HCT116 (cell line): ENCODE measurements at regions not wholly inside any gene's neighbourhood (a gene's known extent, or its start where the extent isn't known, plus 50 kb on each side); places are given as distances from the start of the nearest gene placed in this dataset.

Experiments used
- CEBPB ChIP-seq: IDR thresholded peaks from 2 replicates; pipeline ENCODE4 v1.6.1; 2012; ENCODE audit warnings: low read depth
- EGR1 ChIP-seq: IDR thresholded peaks from 2 replicates; pipeline ENCODE4 v1.6.1; 2012; ENCODE audit warnings: low read depth
- EZH2 ChIP-seq: fragments of 200-600 bp; sonication (generic); IDR thresholded peaks from 2 replicates; pipeline ENCODE4 v1.6.1; 2017; ENCODE audit warnings: antibody characterized with exemption, mixed run types
- EZH2phosphoT487 ChIP-seq: fragments of 200-600 bp; IDR thresholded peaks from 2 replicates; pipeline ENCODE4 v1.6.1; 2018; ENCODE audit warnings: antibody characterized with exemption, borderline replicate concordance
- POLR2AphosphoS5 ChIP-seq: IDR thresholded peaks from 2 replicates; pipeline ENCODE4 v1.6.1; 2011; ENCODE audit warnings: mild to moderate bottlenecking, low read depth, low read length, moderate library complexity
- RAD21 ChIP-seq: IDR thresholded peaks from 2 replicates; pipeline ENCODE4 v1.6.1; 2012; ENCODE audit warnings: low read depth, mild to moderate bottlenecking
- SIN3A ChIP-seq: IDR thresholded peaks from 2 replicates; pipeline ENCODE4 v1.6.1; 2012; ENCODE audit warnings: low read depth
- SRF ChIP-seq: IDR thresholded peaks from 2 replicates; pipeline ENCODE4 v1.6.1; 2012; ENCODE audit warnings: low read depth
- YY1 ChIP-seq: IDR thresholded peaks from 2 replicates; pipeline ENCODE4 v1.6.1; 2011; ENCODE audit warnings: low read length, low read depth, moderate library complexity, mild to moderate bottlenecking; ENCODE audit not compliant: insufficient replicate concordance; ENCODE audit errors: extremely low read depth
- TF ChIP-seq, protein P1 (sequence below), 3 experiments: fragments of 200-600 bp in 1 of 3; sonication (generic) in 1 of 3; IDR thresholded peaks in 2 of 3; conservative IDR thresholded peaks in 1 of 3; 2 replicates each; pipeline ENCODE4 v1.5.1; 2012 to 2017; ENCODE audit warnings: low read depth in 2 of 3, low read length in 2 of 3, antibody characterized with exemption in 1 of 3, borderline replicate concordance in 1 of 3, control low read depth in 1 of 3, mild to moderate bottlenecking in 1 of 3, mixed read lengths in 1 of 3, mixed run types in 1 of 3, moderate library complexity in 1 of 3; ENCODE audit not compliant: insufficient read depth in 1 of 3

DNA sequence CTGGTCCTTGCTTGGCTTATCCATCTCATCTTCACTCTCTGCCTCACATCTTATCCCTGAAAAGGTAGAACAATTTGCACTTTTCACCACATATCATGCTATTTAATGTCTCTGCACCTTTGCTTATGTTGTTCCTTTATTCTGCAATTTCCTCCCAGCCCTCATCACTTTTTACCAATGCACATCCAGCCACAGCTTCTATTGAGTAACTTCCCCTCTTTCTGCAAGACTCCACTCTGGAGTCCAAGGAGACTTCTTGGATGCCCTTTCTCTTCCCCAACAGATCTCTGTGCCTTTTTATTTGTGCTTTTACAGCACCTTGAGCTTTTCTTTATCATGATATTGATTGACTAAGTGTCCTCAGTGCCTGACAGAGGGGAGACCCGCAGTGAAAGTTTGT lies 797.1 kb downstream of the VRK1 start:
- TF ChIP-seq EZH2: no peak
- TF ChIP-seq CEBPB: no peak
- no peak for TF ChIP-seq EGR1
- TF ChIP-seq, protein P1, sequence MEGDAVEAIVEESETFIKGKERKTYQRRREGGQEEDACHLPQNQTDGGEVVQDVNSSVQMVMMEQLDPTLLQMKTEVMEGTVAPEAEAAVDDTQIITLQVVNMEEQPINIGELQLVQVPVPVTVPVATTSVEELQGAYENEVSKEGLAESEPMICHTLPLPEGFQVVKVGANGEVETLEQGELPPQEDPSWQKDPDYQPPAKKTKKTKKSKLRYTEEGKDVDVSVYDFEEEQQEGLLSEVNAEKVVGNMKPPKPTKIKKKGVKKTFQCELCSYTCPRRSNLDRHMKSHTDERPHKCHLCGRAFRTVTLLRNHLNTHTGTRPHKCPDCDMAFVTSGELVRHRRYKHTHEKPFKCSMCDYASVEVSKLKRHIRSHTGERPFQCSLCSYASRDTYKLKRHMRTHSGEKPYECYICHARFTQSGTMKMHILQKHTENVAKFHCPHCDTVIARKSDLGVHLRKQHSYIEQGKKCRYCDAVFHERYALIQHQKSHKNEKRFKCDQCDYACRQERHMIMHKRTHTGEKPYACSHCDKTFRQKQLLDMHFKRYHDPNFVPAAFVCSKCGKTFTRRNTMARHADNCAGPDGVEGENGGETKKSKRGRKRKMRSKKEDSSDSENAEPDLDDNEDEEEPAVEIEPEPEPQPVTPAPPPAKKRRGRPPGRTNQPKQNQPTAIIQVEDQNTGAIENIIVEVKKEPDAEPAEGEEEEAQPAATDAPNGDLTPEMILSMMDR (IDR thresholded peaks at IDR 0.05 in 2 of 3, conservative IDR thresholded peaks at IDR 0.05 in 1 of 3; ENCODE audit: borderline replicate concordance in 1 of 3, insufficient read depth in 1 of 3, low read depth in 2 of 3, low read length in 2 of 3): no peak
- no peak for TF ChIP-seq SIN3A
- no peak for TF ChIP-seq YY1
- TF ChIP-seq RAD21: no peak
- TF ChIP-seq EZH2phosphoT487: no peak
- no peak for TF ChIP-seq SRF
- no peak for TF ChIP-seq POLR2AphosphoS5
